IPS-18c (cell line): ENCODE measurements at regions not wholly inside any gene's neighbourhood (a gene's known extent, or its start where the extent isn't known, plus 50 kb on each side); places are given as distances from the start of the nearest gene placed in this dataset.
"Not testable (repeated sequence)": the region's sequence is repeated elsewhere in the genome, so short reads cannot be mapped to it uniquely, and the experiment has no call there.

Experiments
- H3K4me3 ChIP-seq: 2 replicates; pipeline ENCODE4 v1.7.0; 2013; ENCODE audit warnings: low read depth, mild to moderate bottlenecking, low read length, moderate library complexity; ENCODE audit not compliant: insufficient read depth
- H3K9me3 ChIP-seq: one replicate; pipeline ENCODE4 v1.6.1; 2013; ENCODE audit warnings: mild to moderate bottlenecking, low read length, moderate library complexity; ENCODE audit not compliant: control insufficient read depth, insufficient read depth

GRCh38 chrX:7680181-7680580 is 162.8 kb upstream of the VCX start:
- H3K9me3 ChIP-seq = no peaks in the 10 kb centered on the region
- no peak overlapping the region for H3K4me3 ChIP-seq

GRCh38 chrX:7654316-7654715 is 188.7 kb upstream of the VCX start:
- Histone ChIP-seq H3K9me3 (no peaks in the 10 kb centered on the region), H3K4me3 (no peak overlapping the region)

- no peak overlapping the region for H3K4me3 ChIP-seq
- peaks cover 7% of the 10 kb centered on the region for H3K9me3 ChIP-seq
Measured at GRCh38 chrX:7647831-7648230, 195.1 kb upstream of the VCX start.

- H3K4me3 ChIP-seq = no peak overlapping the region
- H3K9me3 ChIP-seq = no peaks in the 10 kb centered on the region
Measured at GRCh38 chrX:7641141-7641540, 201.8 kb upstream of the VCX start.

GRCh38 chrX:7640392-7640791 is 202.6 kb upstream of the VCX start:
- Histone ChIP-seq H3K4me3 (no peak overlapping the region), H3K9me3 (no peaks in the 10 kb centered on the region)

GRCh38 chrX:7638078-7638710 is 204.8 kb upstream of the VCX start:
- no peaks in the 10 kb centered on the region for H3K9me3 ChIP-seq
- no peak overlapping the region for H3K4me3 ChIP-seq

GRCh38 chrX:7637066-7637465 is 205.9 kb upstream of the VCX start:
- Histone ChIP-seq H3K4me3 (no peak overlapping the region), H3K9me3 (peaks cover under 1% of the 10 kb centered on the region)

GRCh38 chrX:7635604-7636003 is 207.4 kb upstream of the VCX start:
- Histone ChIP-seq H3K9me3 (peaks cover 2% of the 10 kb centered on the region), H3K4me3 (no peak overlapping the region)

GRCh38 chrX:7620560-7620959 is 222.4 kb upstream of the VCX start:
- Histone ChIP-seq H3K4me3 (no peak overlapping the region), H3K9me3 (peaks cover 8% of the 10 kb centered on the region)

GRCh38 chrX:7617994-7618393 is 225.0 kb upstream of the VCX start:
- Histone ChIP-seq H3K9me3 (peaks cover 2% of the 10 kb centered on the region), H3K4me3 (no peak overlapping the region)

GRCh38 chrX:7614616-7615015 is 228.4 kb upstream of the VCX start:
- H3K9me3 ChIP-seq = no peaks in the 10 kb centered on the region
- H3K4me3 ChIP-seq = no peak overlapping the region

GRCh38 chrX:7608625-7609024 is 234.3 kb upstream of the VCX start:
- not testable (repeated sequence) for H3K9me3 ChIP-seq

GRCh38 chrX:7606039-7606652 is 236.8 kb upstream of the VCX start:
- no peak overlapping the region for H3K4me3 ChIP-seq
- H3K9me3 ChIP-seq = peaks cover 7% of the 10 kb centered on the region

More at GRCh38 chrX:7608625-7609024, 234.3 kb upstream of the VCX start:
- not testable (repeated sequence) for H3K4me3 ChIP-seq

GRCh38 chrX:7603387-7603786 is 239.6 kb upstream of the VCX start:
- H3K9me3 ChIP-seq = peaks cover 7% of the 10 kb centered on the region

GRCh38 chrX:7596822-7597221 is 246.1 kb upstream of the VCX start:
- Histone ChIP-seq H3K9me3 (no peaks in the 10 kb centered on the region), H3K4me3 (no peak overlapping the region)

More at GRCh38 chrX:7603387-7603786, 239.6 kb upstream of the VCX start:
- no peak overlapping the region for H3K4me3 ChIP-seq

- H3K4me3 ChIP-seq = peak overlapping the region; percentile 20; the same call in 1 of the 2 replicates
Measured at GRCh38 chrX:7593370-7593769, 249.6 kb upstream of the VCX start.

GRCh38 chrX:7586126-7586525 is 256.8 kb upstream of the VCX start:
- Histone ChIP-seq H3K4me3 (no peak overlapping the region), H3K9me3 (no peaks in the 10 kb centered on the region)

More at GRCh38 chrX:7593370-7593769, 249.6 kb upstream of the VCX start:
- not testable (repeated sequence) for H3K9me3 ChIP-seq

- Histone ChIP-seq H3K4me3 (no peak overlapping the region), H3K9me3 (no peaks in the 10 kb centered on the region)
Measured at GRCh38 chrX:7582191-7582590, 260.8 kb upstream of the VCX start.

- no peak overlapping the region for H3K4me3 ChIP-seq
- H3K9me3 ChIP-seq = peaks cover 4% of the 10 kb centered on the region
Measured at GRCh38 chrX:7580127-7580526, 262.8 kb upstream of the VCX start.
